Thoracic aorta (tissue), 2 donors: ENCODE measurements at regions not wholly inside any gene's neighbourhood (a gene's known extent, or its start where the extent isn't known, plus 50 kb on each side); places are given as distances from the start of the nearest gene placed in this dataset.
A peak's percentile ranks its signal among the peaks of the same experiment; 100 is the strongest.

Experiments used
- ATAC-seq: fragments of 150-250 bp; one replicate; pipeline ENCODE4 v1.8.0; 2017; ENCODE audit warnings: low read depth; ENCODE audit not compliant: insufficient number of reproducible peaks, low FRiP score
- DNase-seq: peaks from one replicate; pipeline ENCODE4 v3.0.0-alpha.2; 2020; ENCODE audit warnings: low spot score
- H3K27ac ChIP-seq, 2 donors: fragments of 200-600 bp; sonication (generic); 1 replicate in 1 of 2; 2 replicates in 1 of 2; pipeline ENCODE4 v1.5.1; 2016; ENCODE audit warnings: mild to moderate bottlenecking in 2 of 2, moderate library complexity in 2 of 2
- H3K27me3 ChIP-seq: fragments of 200-600 bp; sonication (generic); replicated peaks from 2 replicates; pipeline ENCODE4 v1.6.0; 2016; ENCODE audit warnings: mild to moderate bottlenecking; ENCODE audit not compliant: insufficient read depth
- H3K36me3 ChIP-seq: fragments of 200-600 bp; sonication (generic); one replicate; pipeline ENCODE4 v1.5.1; 2016
- H3K4me1 ChIP-seq, 2 donors: fragments of 200-600 bp; sonication (generic); 1 replicate in 1 of 2; 2 replicates in 1 of 2; pipeline versions ENCODE4 v1.5.1 to v1.6.0; 2016; ENCODE audit warnings: low read depth in 2 of 2, mild to moderate bottlenecking in 1 of 2; ENCODE audit not compliant: control insufficient read depth in 1 of 2
- H3K4me3 ChIP-seq: fragments of 200-600 bp; sonication (generic); 2 replicates; pipeline ENCODE4 v1.5.1; 2016; ENCODE audit warnings: mild to moderate bottlenecking
- H3K9me3 ChIP-seq: fragments of 200-600 bp; sonication (generic); 2 replicates; pipeline ENCODE4 v1.5.1; 2016
- CTCF ChIP-seq: fragments of 200-600 bp; sonication (generic); IDR thresholded peaks from one replicate; pipeline ENCODE4 v1.5.1; 2019; ENCODE audit warnings: antibody characterized with exemption

DNA sequence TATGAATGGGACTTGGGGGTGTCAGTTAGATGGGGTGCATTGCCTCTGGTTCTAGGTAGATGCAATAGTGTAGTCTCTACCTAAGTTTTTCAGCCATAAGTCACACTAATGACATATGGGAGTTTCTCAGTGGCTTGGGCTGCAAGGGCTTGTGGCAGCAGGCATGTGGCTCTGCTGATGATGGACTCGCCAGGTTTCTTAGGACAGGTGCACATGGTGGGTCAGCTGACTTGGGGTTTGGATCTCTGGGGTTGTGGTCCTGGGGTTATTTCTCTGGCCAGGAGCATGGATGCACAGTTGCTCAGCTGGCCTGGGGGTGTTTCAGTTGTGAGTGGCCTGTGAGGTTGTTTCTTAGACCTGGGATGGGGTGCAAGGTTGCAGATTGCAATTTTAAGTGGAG lies 120.0 kb upstream of the DCBLD2 start:
- Histone ChIP-seq H3K9me3 (no peaks in the 10 kb centered on the region), H3K4me1 (peaks cover 2 to 15% of the 10 kb centered on the region in 2 donors), H3K36me3 (no peaks in the 10 kb centered on the region), H3K4me3 (no peak overlapping the region), H3K27ac (no peak overlapping the region), H3K27me3 (no peaks in the 10 kb centered on the region)
- ATAC-seq = no peak
- TF ChIP-seq CTCF = no peak
- DNase-seq = no peak

GRCh38 chr3:99016452-99016851 lies 115.0 kb upstream of the DCBLD2 start:
- H3K4me1 ChIP-seq = peaks cover 12 to 21% of the 10 kb centered on the region in 2 donors

GRCh38 chr3:99013777-99014315 lies 112.4 kb upstream of the DCBLD2 start:
- Histone ChIP-seq H3K4me1 (peaks cover 14 to 19% of the 10 kb centered on the region in 2 donors), H3K36me3 (no peaks in the 10 kb centered on the region), H3K4me3 (no peak overlapping the region), H3K9me3 (no peaks in the 10 kb centered on the region), H3K27ac (no peak overlapping the region), H3K27me3 (no peaks in the 10 kb centered on the region)
- no peak for ATAC-seq
- DNase-seq = no peak
- TF ChIP-seq CTCF = no peak

More at GRCh38 chr3:99016452-99016851, 115.0 kb upstream of the DCBLD2 start:
- Histone ChIP-seq H3K4me3 (no peak overlapping the region), H3K36me3 (no peaks in the 10 kb centered on the region), H3K27ac (no peak overlapping the region), H3K27me3 (no peaks in the 10 kb centered on the region), H3K9me3 (no peaks in the 10 kb centered on the region)
- ATAC-seq (no peak), DNase-seq (no peak)
- TF ChIP-seq CTCF = no peak

GRCh38 chr3:99013077-99013476 lies 111.6 kb upstream of the DCBLD2 start:
- TF ChIP-seq CTCF = no peak
- DNase-seq (no peak), ATAC-seq (no peak)
- Histone ChIP-seq H3K9me3 (no peaks in the 10 kb centered on the region), H3K36me3 (no peaks in the 10 kb centered on the region), H3K4me1 (peaks cover 11 to 12% of the 10 kb centered on the region in 2 donors), H3K4me3 (no peak overlapping the region), H3K27ac (peak overlapping the region in 1 of 2 donors; percentile 65), H3K27me3 (no peaks in the 10 kb centered on the region)

DNA sequence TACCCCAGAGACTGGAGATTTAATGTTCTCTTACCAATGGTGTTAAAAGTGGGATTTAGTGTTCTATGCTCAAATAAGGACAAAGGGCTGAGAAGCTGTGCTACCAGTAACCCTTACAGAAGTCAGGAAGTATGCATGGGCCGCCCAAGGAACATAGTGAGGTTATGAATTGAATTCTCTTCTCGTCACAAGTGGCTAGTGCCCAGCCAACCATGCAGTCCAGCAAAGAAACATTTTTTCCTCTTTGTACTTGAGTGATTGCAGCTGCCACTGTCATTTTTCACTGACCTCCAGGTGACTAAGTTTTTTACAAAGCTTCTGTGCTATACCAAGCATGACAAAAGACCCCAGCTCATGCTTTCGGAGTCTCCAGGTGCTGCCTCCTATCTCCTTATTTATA lies 110.6 kb upstream of the DCBLD2 start:
- peaks cover 6 to 12% of the 10 kb centered on the region in 2 donors for H3K4me1 ChIP-seq
- no peaks in the 10 kb centered on the region for H3K27me3 ChIP-seq
- DNase-seq = no peak
- H3K4me3 ChIP-seq = no peak overlapping the region
- H3K36me3 ChIP-seq = no peaks in the 10 kb centered on the region
- no peaks in the 10 kb centered on the region for H3K9me3 ChIP-seq
- peak overlapping the region; percentile 55 to 65 for H3K27ac ChIP-seq
- no peak for TF ChIP-seq CTCF
- ATAC-seq = peak; percentile 69
